ENCODE measurements at regions not wholly inside any gene's neighbourhood (a gene's known extent, or its start where the extent isn't known, plus 50 kb on each side); places are given as distances from the start of the nearest gene placed in this dataset.

- TF ChIP-seq CTCF (IDR thresholded peaks at IDR 0.05; ENCODE audit: insufficient read depth, low read depth, low read length) (no peak), EZH2 (IDR thresholded peaks at IDR 0.05; ENCODE audit: insufficient read depth, low read length) (no peak)
Measured at GRCh38 chr5:115348175-115348574, 51.7 kb upstream of the CCDC112 start.
